ENCODE measurements at regions not wholly inside any gene's neighbourhood (a gene's known extent, or its start where the extent isn't known, plus 50 kb on each side); places are given as distances from the start of the nearest gene placed in this dataset.

GRCh38 chr3:177510693-177511216, 313.5 kb upstream of the TBL1XR1 start:
- no peak overlapping the region for H3K27ac ChIP-seq (replicated peaks)
- peaks cover 48% of the 10 kb centered on the region for H3K4me1 ChIP-seq

GRCh38 chr3:177512945-177513814, 315.9 kb upstream of the TBL1XR1 start:
- Histone ChIP-seq H3K9me3 (replicated peaks) (no peaks in the 10 kb centered on the region), H3K4me3 (no peak overlapping the region), H3K27ac (replicated peaks) (peak overlapping the region; percentile 73), H3K27me3 (ENCODE audit: low read depth) (no peaks in the 10 kb centered on the region), H3K4me1 (peaks cover 61% of the 10 kb centered on the region), H3K36me3 (no peaks in the 10 kb centered on the region)
- DNase-seq = no peak
- intact Hi-C loops (cut with micrococcal nuclease) = no loop called here
- TF ChIP-seq CTCF (IDR thresholded peaks at IDR 0.05; ENCODE audit: borderline replicate concordance) = no peak

More at GRCh38 chr3:177510693-177511216, 313.5 kb upstream of the TBL1XR1 start:
- H3K4me3 ChIP-seq = no peak overlapping the region
- DNase-seq = no peak
- no peak for TF ChIP-seq CTCF (IDR thresholded peaks at IDR 0.05; ENCODE audit: borderline replicate concordance)
- no peaks in the 10 kb centered on the region for H3K36me3 ChIP-seq
- H3K27me3 ChIP-seq (ENCODE audit: low read depth) = no peaks in the 10 kb centered on the region
- intact Hi-C loops (cut with micrococcal nuclease) = no loop called here
- no peaks in the 10 kb centered on the region for H3K9me3 ChIP-seq (replicated peaks)

- intact Hi-C loops (cut with micrococcal nuclease) = no loop called here
- no peak for DNase-seq
- Histone ChIP-seq H3K4me1 (peaks cover 61% of the 10 kb centered on the region), H3K27ac (replicated peaks) (peak overlapping the region; percentile 73), H3K9me3 (replicated peaks) (no peaks in the 10 kb centered on the region), H3K36me3 (no peaks in the 10 kb centered on the region), H3K27me3 (ENCODE audit: low read depth) (no peaks in the 10 kb centered on the region), H3K4me3 (no peak overlapping the region)
- no peak for TF ChIP-seq CTCF (IDR thresholded peaks at IDR 0.05; ENCODE audit: borderline replicate concordance)
Observed at GRCh38 chr3:177513815-177514610, 316.7 kb upstream of the TBL1XR1 start.

- intact Hi-C loops (cut with micrococcal nuclease) = no loop called here
- TF ChIP-seq CTCF (IDR thresholded peaks at IDR 0.05; ENCODE audit: borderline replicate concordance) = no peak
- Histone ChIP-seq H3K27ac (replicated peaks) (peak overlapping the region; percentile 73), H3K9me3 (replicated peaks) (no peaks in the 10 kb centered on the region), H3K27me3 (ENCODE audit: low read depth) (no peaks in the 10 kb centered on the region), H3K36me3 (no peaks in the 10 kb centered on the region), H3K4me1 (peaks cover 61% of the 10 kb centered on the region), H3K4me3 (no peak overlapping the region)
- no peak for DNase-seq
Observed at GRCh38 chr3:177514611-177515499, 317.6 kb upstream of the TBL1XR1 start.

GRCh38 chr3:177515786-177516157, 318.5 kb upstream of the TBL1XR1 start:
- DNase-seq = no peak
- no peaks in the 10 kb centered on the region for H3K27me3 ChIP-seq (ENCODE audit: low read depth)
- no peaks in the 10 kb centered on the region for H3K36me3 ChIP-seq
- peaks cover 59% of the 10 kb centered on the region for H3K4me1 ChIP-seq
- peak overlapping the region; percentile 73 for H3K27ac ChIP-seq (replicated peaks)
- intact Hi-C loops (cut with micrococcal nuclease) = no loop called here
- TF ChIP-seq CTCF (IDR thresholded peaks at IDR 0.05; ENCODE audit: borderline replicate concordance) = no peak
- H3K9me3 ChIP-seq (replicated peaks) = no peaks in the 10 kb centered on the region
- no peak overlapping the region for H3K4me3 ChIP-seq

Data from left ventricle myocardium inferior (tissue), 1 donor.